Caki2 (cell line): ENCODE measurements at regions not wholly inside any gene's neighbourhood (a gene's known extent, or its start where the extent isn't known, plus 50 kb on each side); places are given as distances from the start of the nearest gene placed in this dataset.

ENCODE experiments used
- DNase-seq: peaks from one replicate; pipeline ENCODE4 v3.0.0-alpha.2; 2015; ENCODE audit warnings: low read depth
- in situ Hi-C: cut with HindIII; loops from 2 replicates; pipeline ENCODE4 v1.10.0; 2016; ENCODE audit warnings: low sequenced_read_pairs, low pct_unique_long_range_greater_than_20kb, mixed read lengths

DNA sequence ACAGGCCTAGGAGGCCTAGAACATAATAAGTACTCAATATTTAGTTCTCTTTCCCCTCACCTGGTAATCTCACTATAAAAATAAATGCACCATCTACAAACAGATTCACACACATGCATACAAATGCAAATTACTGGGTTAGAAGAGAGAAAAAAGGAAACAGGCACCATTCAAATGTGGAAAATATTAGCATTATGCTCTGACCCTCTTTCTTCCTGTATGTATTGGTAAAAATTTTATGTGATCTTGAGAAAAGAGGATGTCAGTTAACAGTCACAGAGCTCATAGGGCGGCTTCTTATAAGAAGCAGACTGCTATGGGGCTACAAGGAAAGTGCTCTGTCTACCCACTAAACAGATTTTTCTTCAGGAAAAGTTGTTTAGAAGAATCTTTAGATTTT lies 565.4 kb downstream of the LMO4 start:
- in situ Hi-C loops = no loop called here
- no peak for DNase-seq

DNA sequence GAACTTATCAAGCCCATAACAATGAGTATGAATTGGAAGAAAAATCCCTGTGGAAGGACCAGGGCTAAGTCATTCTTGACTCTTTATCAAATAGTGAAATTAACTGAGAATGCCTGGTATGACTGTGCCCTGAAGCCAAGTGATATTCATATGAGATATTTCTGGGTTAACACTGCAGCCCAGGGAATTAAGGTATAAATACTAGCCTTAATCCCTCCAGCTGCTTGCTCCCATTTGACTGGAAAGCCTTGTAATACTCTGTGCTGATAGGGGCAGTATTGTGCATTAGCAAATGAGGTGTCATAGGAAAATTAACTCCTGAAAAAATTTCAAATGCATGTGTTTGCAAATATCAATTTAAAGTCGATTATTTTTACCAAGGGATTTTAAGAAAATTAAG lies 568.8 kb downstream of the LMO4 start:
- in situ Hi-C loops = no loop called here

DNA sequence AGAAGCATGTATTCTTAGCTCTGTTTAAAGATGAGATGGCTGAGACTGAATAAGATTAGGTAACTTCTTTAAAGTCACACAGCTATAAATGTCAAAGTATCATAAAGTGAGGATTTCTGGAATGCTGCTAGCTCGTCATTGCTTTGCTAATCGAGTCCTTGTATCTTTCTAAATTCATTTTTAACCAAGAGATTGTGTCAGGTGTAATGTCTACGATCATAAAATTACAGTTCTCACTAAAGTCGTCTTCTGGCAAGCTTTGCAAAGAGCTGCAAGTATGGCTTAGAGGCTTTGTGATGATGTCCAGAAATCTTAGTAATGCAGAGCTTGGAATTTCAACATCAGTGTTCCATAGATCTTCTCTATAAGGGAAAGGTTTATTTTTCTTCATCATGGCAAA lies 569.8 kb downstream of the LMO4 start:
- in situ Hi-C loops = no loop called here
- no peak for DNase-seq

More for the DNA sequence above, 568.8 kb downstream of the LMO4 start:
- no peak for DNase-seq

DNA sequence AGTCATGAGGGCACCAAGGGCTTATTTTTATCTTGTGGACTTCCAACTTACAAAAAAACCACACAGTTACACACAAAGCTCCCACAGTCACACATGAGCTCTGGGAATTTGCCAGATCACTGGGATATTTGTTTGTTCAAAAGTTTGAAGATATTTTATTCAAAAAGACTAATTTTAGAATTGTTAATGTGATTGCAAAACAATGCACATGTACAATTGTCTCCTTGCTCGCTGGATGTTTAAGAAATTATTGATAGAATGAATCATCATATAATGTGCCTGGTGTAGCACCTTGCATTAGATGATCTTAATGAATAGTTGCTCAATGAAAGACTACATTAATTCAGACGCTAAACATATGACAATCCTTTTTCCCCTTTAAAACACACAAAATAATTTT lies 570.3 kb downstream of the LMO4 start:
- DNase-seq = no peak
- in situ Hi-C loops = no loop called here

DNA sequence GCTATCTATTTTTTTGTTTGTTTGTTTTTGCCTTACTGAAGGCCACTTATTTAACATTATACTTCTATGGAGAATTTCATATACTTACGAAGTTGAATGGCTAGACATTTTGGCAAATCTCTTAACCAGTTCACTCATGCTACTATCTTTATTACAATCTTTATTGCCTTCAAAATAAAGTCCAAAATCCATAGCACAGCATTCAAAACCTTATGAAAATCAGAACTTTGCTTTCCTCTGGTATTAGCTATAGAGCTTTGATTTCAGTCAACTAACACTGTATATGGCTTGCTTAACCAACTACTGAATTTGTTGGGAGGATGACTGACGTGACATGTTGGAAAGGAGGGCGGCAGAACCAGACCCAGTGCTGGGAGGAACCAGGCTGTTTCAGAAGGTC lies 571.1 kb downstream of the LMO4 start:
- no peak for DNase-seq
- in situ Hi-C loops = no loop called here

DNA sequence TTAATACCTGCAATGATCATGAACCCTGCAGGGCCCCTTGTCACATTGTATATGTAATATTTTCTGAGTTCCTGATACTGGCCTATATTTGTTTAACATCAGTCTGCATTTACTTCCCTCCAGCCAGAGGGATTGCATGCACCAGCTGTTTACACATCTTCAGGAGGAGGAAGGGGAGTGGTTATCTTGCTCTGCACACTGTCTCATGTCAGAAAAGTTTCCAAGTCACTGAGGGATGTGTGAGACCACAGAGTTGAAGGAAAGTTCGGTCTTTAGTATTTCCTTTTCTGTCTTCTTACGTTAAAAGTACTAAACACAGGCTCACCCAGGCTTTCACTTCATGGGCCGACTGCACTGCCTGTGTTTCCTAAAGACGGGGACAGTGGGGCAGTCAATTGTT lies 574.1 kb downstream of the LMO4 start:
- in situ Hi-C loops = no loop called here
- no peak for DNase-seq

DNA sequence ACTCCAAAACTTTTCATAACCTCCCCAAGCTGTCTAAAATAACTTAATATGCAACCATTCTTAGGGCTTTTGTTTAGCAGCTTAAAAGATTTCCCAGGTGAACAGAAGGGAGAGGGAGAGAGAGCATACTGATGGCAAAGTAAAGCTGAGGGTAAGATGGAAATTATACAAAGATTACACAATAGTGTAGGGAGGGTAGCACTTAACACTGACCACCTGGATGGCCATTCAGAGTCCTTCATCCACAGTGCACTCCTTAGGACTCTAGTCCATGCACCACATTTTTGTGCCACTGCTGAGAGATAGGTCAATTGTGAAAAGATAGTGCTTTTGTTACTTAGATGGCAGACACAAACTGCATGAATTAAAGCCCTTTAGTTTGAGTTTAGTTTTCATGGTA lies 574.6 kb downstream of the LMO4 start:
- DNase-seq = no peak
- in situ Hi-C loops = no loop called here

DNA sequence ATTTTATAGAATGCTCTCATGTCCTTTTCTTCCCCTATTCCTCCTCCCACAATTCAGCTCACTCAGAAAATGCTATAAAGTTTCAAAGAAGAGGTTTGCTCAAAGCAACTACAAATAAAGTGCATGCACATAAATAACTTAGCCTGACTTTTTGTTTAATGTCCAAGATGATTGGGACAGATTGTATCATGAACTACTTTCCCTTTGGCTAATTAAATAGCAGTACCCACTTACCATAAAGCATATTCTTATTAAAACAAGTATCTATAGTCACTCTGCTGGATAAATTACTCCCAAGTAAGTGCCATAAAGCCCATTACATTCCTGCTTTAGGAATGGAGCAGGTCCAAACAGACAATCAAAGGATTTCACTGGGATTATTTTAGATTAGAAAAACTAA lies 576.0 kb downstream of the LMO4 start:
- DNase-seq = no peak
- in situ Hi-C loops = no loop called here

DNA sequence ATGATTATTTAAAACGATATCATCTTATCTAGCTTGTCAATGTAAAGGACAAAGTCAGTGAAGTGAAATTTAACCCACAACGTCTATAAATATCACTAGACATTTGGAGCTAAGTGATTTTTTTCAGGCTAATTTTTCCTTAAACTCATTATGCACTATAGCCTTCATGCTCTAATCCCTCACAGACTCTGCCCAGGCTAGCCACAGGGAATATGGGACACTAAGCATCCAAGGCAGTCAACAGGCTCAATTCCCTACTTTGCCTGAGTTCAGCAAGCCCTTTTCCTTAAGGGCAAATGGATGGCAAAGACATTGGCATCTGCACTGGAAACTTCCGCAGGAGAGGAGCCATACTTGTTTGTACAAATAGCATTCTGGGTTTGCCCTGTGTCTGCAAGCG lies 577.0 kb downstream of the LMO4 start:
- no peak for DNase-seq
- in situ Hi-C loops = no loop called here

DNA sequence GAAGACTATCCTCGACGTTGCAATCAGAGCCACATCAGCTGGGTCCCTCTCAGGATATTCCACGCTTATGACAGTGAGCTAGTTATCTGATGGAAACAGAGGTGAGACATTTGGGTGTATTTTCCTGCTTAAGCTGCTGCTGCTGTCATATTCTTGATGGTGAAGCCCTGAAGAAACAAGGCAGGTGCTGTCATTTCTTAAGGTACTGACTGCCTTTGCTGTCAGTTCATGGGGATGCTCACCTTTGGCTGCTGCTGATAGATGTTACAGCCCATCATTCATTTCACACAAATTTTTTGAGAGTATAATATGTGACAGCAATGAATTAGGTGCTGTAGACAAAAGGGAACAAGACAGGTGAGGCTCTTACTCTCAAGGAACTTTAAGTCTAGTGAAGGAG lies 577.4 kb downstream of the LMO4 start:
- no peak for DNase-seq
- in situ Hi-C loops = no loop called here

DNA sequence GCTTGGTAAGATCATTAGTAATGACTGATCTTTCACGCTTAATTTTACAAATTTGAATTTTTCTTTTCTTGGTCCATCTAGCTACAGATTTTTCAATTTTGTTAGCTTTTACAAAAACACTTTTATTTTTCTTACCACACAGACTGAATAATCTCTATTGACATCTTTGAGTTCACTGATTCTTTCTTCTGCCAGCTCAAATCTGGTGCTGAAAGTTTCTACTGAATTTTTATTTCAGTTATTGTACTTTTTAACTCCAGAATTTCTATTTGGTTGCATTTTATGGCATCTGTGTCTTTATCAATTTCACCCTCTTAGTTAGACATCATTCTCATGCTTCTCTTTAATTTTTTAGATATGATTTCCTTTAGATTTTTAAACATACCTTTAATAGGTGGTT lies 584.7 kb downstream of the LMO4 start:
- no peak for DNase-seq
- in situ Hi-C loops = no loop called here

DNA sequence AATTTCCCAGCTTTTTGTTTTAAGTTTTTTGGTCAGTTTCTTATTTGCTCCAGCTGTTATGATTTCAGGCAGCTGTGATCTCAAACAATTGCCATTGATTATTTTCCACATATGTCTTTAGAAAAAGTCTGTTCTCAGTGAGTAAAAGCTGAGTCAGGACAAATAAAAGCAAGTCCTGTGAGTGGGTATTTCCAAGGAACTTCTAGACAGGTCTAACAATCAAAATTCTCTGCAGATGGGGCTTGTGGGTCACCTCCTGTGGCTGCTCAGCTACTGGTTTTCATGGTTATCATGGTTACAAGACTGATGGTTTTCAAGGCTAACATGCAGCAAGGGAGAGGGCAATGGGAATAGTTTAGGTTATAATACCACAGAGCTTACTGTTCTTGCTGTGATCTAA lies 585.7 kb downstream of the LMO4 start:
- no peak for DNase-seq
- in situ Hi-C loops = no loop called here

DNA sequence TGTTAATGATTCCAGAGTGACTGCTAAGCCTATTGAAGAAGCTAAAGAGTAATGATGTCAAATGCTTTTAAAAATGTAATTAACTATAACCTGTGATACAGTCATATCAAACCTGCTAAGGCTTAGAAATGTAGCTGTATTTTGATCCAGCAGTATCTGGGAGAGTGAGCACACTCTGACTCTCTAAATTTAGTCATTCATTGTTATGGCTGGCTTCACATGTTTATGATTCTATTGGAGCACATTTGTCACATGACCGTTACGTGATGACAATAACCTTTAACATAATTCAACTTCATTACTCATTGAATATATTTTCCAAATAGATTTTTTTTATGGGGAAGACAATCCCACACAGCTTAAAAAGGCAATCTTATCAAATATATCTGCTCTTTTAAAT lies 587.1 kb downstream of the LMO4 start:
- in situ Hi-C loops = no loop called here
- peak; percentile 2 for DNase-seq

DNA sequence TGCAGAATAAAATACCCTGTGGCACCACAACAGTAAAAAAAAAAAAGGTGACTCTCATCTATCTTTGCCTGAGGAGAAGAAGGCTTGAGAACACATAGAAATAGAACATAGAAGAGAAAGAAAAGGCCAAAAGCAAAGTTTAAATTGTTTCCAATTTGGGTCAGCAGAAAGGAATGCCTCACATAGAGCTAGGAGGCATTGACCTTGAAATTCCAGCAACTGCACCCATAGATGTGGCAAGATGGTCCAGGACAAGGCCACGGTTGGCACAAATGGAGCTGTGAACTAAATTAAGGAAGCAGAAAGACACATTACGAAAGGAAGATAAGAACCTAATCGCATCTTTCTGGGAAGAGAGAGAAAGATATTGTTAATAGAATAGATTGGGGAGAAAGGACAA lies 588.3 kb downstream of the LMO4 start:
- in situ Hi-C loops = no loop called here
- no peak for DNase-seq

DNA sequence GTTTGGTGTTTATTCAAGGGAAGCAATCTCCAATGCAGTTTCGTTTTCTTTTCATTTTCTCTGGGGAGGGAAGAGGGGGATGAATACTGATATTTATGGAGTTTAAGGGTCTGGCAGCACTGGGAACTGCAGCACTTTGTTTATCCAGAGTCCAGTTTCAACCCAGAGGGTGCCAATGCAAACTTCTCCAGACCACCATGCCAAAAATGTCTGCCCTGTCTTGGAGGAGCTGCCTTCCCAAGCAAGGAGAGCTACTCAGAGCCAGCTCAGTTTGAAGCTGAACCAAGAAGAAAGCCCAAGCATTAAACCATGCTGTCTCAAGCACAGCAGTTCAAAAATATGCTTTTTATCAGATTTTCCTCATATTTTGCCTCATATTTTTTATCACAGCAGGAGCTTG lies 589.7 kb downstream of the LMO4 start:
- in situ Hi-C loops = no loop called here
- no peak for DNase-seq

DNA sequence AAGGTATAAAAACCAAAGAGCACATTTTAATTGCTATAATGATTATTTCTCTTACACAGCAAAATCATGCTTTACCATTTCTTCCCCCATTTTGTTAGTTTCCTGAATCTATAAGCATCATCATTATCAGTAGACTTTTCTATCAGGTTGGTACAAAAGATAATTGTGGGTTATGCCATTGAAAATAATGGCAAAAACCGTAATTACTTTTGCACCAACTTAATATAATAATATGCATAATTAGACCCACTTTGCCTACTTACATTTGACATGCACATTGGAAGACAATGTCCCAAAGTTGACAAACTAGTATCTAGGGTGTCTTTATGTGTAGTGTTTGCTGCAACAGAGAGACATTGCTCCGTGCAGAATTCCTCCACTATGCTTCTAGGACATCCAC lies 594.2 kb downstream of the LMO4 start:
- DNase-seq = no peak
- in situ Hi-C loops = no loop called here

DNA sequence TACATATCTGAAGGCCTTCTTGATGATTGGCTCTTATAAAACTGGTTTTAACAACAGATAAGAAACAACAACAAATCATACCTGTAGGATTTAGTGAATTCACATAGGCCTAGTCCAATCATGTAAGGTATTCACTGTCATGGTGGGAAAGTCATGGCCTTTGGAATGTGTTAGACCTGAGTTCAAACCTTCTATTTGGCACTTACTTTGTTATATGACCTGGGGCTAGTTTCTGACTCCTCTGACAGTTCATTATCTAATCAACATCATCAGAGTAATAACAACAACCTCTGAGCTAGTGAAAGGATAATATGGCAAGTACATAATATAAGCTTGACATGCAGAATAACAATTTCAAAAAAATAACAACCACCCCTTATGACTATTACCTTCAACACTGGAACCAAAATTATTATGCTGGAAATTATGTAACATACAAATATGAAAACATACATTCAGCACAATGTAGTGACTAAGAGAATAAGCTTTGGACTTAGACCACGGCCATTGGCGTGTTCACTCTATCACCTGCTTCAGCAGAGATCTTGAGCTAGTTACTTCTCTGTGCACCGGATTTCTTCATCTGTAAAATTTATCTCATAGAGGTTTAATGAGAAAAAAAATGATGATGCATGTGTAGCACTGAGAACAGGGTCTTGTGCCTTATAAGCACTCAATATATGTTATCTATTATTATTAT lies 597.6 kb downstream of the LMO4 start:
- in situ Hi-C loops = no loop called here
- no peak for DNase-seq

DNA sequence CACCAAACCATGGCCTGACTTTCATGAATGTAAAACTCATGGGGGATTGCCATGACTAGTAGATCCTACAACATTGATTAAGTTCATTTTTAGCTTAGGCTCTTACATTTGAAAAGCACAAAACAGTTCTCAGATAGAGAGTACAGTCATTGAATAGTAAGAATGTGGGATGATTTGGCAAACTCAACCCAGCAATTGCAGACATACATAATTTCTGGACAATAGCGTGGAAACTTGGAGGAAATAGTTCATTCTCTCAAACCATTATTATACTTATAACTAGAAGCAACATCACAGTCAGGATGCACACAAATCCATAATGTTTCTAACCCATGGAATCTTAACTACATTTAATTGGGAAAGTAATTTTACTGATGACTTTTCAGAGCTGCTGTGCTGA lies 598.2 kb downstream of the LMO4 start:
- no peak for DNase-seq
- in situ Hi-C loops = no loop called here

DNA sequence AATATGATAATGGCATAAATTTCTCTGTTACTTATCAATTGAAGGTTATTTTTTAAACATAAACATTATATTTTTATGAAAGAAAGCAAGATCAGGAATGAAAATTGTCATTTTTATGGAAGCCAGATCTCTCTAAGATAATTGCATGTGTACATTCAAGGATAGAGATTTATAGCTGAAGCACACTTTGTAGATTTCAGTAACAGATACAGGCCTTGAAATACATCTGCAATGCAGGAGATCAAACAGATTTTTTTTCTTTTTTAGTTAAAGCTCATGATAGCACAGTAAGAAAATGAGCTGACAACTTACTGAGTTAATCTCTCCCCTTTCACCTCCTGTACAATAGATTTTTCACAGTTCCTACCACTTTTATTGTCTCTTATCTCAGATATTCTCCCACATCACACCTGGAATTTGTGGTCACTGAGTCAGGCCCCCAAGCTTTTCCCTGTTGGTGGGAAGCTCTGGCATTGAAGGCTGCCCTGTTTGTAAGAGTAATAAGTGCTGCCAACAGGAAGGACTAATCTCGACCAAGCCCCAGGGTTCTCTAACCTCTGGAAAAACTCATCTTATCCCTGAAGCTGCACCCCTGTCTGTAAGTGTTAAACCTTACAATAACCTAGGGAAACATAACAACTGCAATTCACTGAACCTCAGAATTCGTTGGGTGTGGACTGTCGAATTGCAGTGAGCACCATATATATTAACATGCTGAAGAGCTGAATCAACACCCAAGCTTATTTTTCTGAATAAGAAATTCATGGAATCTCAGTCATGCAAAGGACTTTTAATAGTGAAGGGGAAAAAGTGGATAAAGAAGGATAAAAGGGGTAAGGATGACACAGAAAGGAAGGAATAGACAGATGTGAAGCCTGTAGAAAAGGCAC lies 599.0 kb downstream of the LMO4 start:
- in situ Hi-C loops = no loop called here
- DNase-seq = peak; percentile 6

DNA sequence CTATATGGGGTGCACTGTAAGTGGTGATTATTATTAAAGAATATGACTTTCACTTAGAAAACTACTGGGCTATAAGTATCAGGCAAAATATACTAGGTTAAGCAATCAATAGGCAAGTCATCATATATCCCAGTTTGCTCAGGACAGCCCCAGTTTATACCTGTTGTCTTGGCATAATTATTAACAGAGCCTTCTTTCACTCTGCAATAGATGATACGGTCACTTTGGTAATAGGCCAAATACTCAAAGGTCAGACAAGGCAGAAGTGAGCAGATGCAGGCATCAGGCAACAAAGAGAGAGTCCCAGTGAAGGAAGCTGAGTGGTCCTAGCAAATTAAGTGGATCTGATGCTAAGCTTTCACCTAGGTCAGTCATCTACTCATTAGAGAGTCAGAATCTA lies 599.9 kb downstream of the LMO4 start:
- in situ Hi-C loops = no loop called here
- DNase-seq = no peak
